DND-41 (cell line): ENCODE measurements at regions not wholly inside any gene's neighbourhood (a gene's known extent, or its start where the extent isn't known, plus 50 kb on each side); places are given as distances from the start of the nearest gene placed in this dataset.

Experiments
- EZH2 ChIP-seq: IDR thresholded peaks from 3 replicates; pipeline ENCODE4 v1.6.1; 2012; ENCODE audit warnings: borderline replicate concordance, low read depth, mild to moderate bottlenecking, moderate library complexity, low read length, inconsistent platforms; ENCODE audit not compliant: severe bottlenecking
- TF ChIP-seq, protein P1 (sequence below): IDR thresholded peaks from 2 replicates; pipeline ENCODE4 v1.5.1; 2012; ENCODE audit warnings: borderline replicate concordance, low read length, moderate library complexity, mild to moderate bottlenecking; ENCODE audit not compliant: poor library complexity, severe bottlenecking; ENCODE audit errors: extremely low read depth

- TF ChIP-seq, protein P1, sequence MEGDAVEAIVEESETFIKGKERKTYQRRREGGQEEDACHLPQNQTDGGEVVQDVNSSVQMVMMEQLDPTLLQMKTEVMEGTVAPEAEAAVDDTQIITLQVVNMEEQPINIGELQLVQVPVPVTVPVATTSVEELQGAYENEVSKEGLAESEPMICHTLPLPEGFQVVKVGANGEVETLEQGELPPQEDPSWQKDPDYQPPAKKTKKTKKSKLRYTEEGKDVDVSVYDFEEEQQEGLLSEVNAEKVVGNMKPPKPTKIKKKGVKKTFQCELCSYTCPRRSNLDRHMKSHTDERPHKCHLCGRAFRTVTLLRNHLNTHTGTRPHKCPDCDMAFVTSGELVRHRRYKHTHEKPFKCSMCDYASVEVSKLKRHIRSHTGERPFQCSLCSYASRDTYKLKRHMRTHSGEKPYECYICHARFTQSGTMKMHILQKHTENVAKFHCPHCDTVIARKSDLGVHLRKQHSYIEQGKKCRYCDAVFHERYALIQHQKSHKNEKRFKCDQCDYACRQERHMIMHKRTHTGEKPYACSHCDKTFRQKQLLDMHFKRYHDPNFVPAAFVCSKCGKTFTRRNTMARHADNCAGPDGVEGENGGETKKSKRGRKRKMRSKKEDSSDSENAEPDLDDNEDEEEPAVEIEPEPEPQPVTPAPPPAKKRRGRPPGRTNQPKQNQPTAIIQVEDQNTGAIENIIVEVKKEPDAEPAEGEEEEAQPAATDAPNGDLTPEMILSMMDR: no peak
- no peak for TF ChIP-seq EZH2
Measured at GRCh38 chr16:5393070-5393469, 295.5 kb upstream of the EEF2KMT start.
